ENCODE measurements at regions not wholly inside any gene's neighbourhood (a gene's known extent, or its start where the extent isn't known, plus 50 kb on each side); places are given as distances from the start of the nearest gene placed in this dataset.

GRCh38 chr1:106972074-106972473 is 84.4 kb upstream of the PRMT6 start:
- DNase-seq (ENCODE audit: low read depth), result no peak

- DNase-seq (ENCODE audit: low read depth), result no peak
These were observed 80.5 kb upstream of the PRMT6 start for GRCh38 chr1:106975944-106976343.

- peak; percentile 21 for DNase-seq (ENCODE audit: low read depth)
These were observed 77.8 kb upstream of the PRMT6 start for GRCh38 chr1:106978477-106979322.

GRCh38 chr1:106979371-106979770 is 77.1 kb upstream of the PRMT6 start:
- DNase-seq (ENCODE audit: low read depth), result no peak

- no peak for DNase-seq (ENCODE audit: low read depth)
These were observed 76.4 kb upstream of the PRMT6 start for GRCh38 chr1:106980121-106980520.

GRCh38 chr1:106984801-106985200 is 71.7 kb upstream of the PRMT6 start:
- no peak for DNase-seq (ENCODE audit: low read depth)

- no peak for DNase-seq (ENCODE audit: low read depth)
These were observed 69.9 kb upstream of the PRMT6 start for GRCh38 chr1:106986603-106987002.

- no peak for DNase-seq (ENCODE audit: low read depth)
These were observed 60.5 kb upstream of the PRMT6 start for GRCh38 chr1:106995970-106996369.

GRCh38 chr1:106998431-106999002 is 58.0 kb upstream of the PRMT6 start:
- no peak for DNase-seq (ENCODE audit: low read depth)

- no peak for DNase-seq (ENCODE audit: low read depth)
These were observed 55.6 kb upstream of the PRMT6 start for GRCh38 chr1:107000902-107001301.

GRCh38 chr1:107003972-107004371 is 52.5 kb upstream of the PRMT6 start:
- no peak for DNase-seq (ENCODE audit: low read depth)

GRCh38 chr1:107004421-107004820 is 52.1 kb upstream of the PRMT6 start:
- no peak for DNase-seq (ENCODE audit: low read depth)

Measured in iris pigment epithelial cell (primary cell).